NCI-H1048 (cell line): ENCODE measurements at regions not wholly inside any gene's neighbourhood (a gene's known extent, or its start where the extent isn't known, plus 50 kb on each side); places are given as distances from the start of the nearest gene placed in this dataset.

Experiments used
- DNase-seq: peaks from one replicate; lab custom pipeline; 2025; lab: John Stamatoyannopoulos, UW

DNA sequence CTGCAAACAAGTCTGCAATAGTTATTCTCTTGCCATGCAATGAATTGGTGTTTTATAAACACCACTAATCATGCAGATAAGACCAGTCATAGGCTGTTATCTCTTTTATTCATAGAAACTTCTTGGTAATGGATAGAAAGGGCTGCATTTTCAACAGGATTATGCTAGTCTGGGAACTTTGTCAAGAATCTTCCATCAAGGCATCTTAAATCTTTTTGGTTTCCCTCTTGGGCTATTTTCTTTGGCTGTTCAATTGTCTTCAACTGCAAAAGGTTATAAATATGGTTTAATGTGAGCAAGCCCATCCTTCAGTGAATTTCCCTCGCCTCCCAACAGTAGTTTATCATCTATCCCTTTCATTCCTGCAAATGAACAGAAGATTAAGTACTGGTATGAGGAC lies 59.0 kb upstream of the MINAR1 start:
- no peak for DNase-seq

DNA sequence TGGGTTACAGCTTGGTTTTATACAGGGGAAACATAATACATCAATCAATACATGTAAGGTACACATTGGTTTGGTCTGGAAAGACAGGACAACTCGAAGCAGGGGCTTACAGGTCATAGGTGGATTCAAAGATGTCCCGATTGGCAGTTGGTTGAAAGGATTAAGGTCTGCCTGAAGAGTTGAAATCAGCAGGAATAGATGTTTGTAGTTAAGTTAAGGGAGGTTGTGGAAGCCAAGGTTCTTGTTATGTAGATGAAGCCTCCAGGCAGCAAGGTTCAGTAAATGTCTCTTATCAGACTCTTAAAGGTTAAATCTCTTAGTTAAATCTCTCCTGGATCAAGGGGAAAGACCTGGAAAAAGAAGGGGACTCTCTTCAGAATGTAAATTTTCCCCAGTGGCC lies 58.4 kb upstream of the MINAR1 start:
- no peak for DNase-seq

DNA sequence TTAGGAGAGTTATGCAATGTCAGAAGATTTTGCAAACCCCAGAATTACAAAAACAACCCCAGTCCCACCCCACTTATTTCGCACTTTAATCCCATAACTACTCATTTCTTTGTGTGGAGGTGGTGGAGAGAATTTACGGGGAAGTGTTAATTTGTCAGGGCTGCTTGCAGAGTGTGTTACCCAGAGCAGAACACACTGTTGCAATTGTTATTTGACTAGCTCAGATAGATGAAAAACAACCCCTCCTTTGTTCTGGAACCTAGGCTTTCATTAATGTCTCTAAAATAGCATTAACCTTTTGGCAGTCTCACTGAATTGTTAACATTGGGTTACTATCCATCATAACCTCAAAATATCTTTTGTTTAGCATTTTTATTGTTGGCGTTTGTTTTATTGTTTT lies 55.8 kb upstream of the MINAR1 start:
- DNase-seq, result peak; percentile 30

DNA sequence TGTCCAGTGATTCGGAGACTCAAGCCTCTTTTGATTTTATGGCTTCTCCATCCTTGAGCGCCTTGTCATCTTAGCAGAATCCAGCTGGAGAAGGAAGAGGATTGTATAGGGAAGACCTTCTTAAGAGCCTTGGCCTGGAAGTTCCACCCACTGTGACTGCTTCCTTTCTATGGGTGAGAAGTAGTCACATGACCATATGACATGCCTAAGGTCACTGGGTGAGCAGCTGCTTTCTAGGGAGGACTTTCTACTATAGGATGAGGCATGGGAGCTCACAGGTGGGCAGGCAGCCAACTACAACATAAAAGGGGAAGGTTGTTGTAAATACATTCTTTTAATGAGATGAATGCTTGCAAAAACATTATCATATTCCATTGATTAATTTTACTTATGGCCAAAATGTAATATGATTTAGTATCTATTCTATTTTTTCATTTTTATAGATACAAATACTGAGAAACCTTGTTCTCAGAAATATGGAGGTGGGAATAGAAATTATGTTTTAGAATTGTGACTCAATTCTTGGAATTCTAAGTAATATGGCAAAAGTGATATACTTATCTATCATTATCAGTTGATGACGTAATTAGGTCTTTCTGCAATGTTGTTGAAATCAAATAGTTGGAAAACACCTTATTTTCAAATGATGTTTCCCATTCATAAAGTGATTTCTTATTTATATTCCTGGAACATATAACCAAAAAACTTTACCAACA lies 53.6 kb upstream of the MINAR1 start:
- DNase-seq, result no peak

DNA sequence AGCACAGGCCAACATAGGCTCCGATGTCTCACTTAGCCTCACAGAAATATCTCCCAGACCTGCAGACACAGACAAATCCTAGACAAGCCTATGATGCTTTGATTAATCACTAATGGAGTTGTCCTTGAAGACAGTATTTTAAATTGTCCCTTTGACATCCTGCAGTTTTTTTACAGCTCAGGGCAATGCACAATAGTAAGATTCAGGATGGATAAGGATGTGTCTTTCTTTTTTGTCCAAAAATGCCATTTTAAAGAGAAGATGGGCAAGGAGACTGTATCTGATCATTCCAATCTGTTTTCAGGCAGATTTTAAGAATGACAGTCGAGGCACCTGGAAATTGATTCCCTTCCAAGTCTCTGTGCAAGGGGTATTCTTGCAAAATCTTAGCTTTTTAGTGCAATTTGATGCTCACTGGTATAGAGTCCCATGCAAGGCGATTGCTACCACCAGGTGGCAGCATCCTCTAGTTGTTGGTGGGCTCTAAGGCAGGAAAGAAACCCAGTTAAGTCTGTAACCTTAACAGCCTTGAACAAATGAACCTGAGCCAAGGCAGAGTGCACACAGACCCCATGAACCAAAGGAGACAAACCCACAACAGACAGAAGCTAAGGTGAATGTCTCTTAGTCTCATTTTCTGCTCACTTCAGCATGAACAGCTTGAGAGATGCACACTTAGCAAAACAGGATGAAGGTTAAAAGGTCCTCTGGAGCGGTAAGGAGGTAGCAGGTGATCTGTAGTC lies 51.2 kb upstream of the MINAR1 start:
- peak; percentile 31 for DNase-seq

DNA sequence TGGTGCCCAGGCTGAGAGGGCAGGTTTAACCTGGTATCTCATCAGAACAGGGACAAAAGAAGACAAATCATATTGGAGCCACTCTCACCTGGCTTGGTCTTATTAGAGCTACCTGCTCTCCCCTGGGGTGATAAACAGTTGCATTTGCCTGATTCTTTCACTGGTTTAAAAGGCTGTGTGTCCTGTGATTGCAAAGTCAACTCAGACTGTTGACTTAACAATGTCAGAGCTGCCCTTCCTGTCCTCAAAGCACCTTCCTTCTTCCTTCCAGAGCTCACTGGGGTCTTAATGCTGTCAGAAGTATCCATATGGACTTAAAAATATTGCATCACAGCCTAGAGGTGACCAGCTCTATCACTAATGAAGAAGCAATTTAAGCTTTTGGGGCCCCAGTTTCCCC lies 50.5 kb upstream of the MINAR1 start:
- no peak for DNase-seq
